Astrocyte (in vitro differentiated cells and primary cell): ENCODE measurements at regions not wholly inside any gene's neighbourhood (a gene's known extent, or its start where the extent isn't known, plus 50 kb on each side); places are given as distances from the start of the nearest gene placed in this dataset.

Experiments used
- CTCF ChIP-seq: IDR thresholded peaks from 2 replicates; pipeline ENCODE4 v1.5.1; 2011; ENCODE audit warnings: low read depth, mild to moderate bottlenecking, inconsistent platforms, low read length, moderate library complexity; ENCODE audit not compliant: insufficient read depth
- EZH2 ChIP-seq: IDR thresholded peaks from 2 replicates; pipeline ENCODE4 v1.6.1; 2012; ENCODE audit warnings: mild to moderate bottlenecking, low read length, inconsistent platforms; ENCODE audit not compliant: insufficient read depth

GRCh38 chr13:89704040-89704439 lies 1643.4 kb upstream of the MIR17HG start:
- TF ChIP-seq CTCF (no peak), EZH2 (no peak)
